GM19328 (cell line): ENCODE measurements at regions not wholly inside any gene's neighbourhood (a gene's known extent, or its start where the extent isn't known, plus 50 kb on each side); places are given as distances from the start of the nearest gene placed in this dataset.

Experiments used
- ATAC-seq: cut with Tn5 transposase; IDR thresholded peaks from one replicate; pipeline ENCODE4 v1.9.1; 2021; ENCODE audit warnings: mild to moderate bottlenecking, moderate library complexity; ENCODE audit not compliant: unreplicated experiment

DNA sequence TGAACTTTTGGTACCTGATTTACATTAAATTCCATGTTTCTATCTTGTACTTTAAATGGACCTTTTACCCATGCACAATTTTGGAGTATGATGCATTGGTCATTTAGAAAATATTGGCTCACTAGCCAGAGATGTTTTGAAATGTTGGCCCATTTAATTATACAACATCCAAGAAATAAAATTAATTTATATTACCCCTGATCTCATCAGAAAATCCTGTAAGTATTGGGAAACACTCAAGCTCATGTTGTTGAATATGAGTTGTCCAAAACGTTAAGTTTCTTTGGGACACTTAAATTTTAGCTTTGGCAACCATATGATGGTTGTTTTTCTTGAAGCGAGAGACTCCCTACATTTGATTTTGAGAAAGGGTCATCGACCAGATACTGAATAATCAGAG is 492.7 kb downstream of the RPS24 start:
- ATAC-seq, result no peak

DNA sequence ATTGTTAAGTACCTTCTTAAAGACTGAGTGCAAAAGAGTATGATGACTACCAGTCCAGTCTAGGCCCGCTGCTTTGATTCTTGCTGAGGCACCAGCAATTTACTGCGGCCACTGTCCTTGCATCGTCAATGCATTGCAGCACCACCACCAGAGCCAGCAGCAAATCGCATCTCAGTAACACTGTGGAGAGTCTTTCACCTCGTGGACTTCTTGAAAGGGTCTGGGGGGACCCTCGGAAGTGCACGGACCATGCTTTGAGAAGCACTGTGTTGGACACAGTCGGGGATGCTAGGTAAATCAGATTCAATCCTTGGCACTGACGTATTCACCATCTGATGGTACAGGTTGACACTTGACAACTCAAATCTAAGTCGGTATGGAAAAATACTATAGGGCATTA is 493.6 kb downstream of the RPS24 start:
- no peak for ATAC-seq

DNA sequence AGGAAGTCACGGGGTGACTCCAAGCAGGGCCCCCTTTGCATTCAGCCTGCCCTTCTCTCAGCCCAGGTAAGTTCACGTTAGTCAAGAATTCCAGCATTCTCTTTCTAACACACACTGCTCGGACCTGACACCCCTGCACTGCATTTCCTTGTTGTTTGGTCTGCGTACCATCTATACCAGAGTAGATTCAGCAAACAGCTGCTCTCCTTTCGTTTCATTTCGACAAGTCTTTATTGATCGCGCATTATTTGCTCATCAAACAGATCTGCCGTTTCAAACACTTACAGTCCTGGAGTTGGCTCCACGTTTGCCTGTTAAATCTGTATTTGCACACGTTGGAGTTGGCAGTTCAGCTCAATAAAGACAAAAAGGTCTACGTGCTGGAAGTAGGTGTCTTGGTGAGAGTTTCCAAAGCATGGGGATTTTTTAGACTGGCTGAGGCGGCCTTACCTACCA is 495.1 kb downstream of the RPS24 start:
- no peak for ATAC-seq

DNA sequence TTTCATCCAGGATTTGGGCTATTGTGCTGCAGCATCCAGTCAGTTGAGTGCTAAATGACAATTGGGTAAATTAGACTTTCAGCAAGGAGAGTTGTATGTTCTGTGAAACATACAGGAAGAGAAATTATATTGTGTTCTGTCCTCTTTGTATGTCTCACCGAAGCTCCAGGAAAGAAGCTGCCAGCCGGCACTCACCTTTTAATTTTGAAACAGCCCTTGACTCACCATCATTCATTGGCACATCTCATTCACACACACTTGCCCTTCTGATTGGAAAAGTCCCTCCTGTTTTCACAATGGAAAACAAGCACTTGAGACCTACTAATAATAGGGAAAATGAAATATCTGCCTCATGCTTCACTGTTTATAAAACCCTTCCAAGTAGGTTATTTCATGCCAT is 495.6 kb downstream of the RPS24 start:
- no peak for ATAC-seq

DNA sequence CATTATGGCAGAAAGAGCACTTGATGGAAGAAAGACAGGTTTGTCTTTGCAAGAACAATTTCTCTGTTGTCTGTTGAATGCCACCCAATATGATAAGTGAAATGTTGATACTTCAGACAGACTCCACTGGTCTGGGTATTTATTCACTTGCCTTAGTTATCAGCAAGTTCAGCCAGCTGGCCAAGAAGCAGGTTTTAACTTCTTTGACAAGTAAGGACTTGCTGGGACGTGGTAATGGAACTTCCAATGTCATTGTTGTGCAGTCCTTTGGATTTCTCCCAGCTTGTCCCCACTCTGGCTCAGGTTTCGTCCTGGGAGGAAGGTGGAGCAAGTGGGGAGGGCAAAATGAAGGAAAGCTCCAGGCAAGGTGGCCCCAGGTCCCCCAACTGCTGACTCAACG is 497.4 kb downstream of the RPS24 start:
- ATAC-seq, result no peak

DNA sequence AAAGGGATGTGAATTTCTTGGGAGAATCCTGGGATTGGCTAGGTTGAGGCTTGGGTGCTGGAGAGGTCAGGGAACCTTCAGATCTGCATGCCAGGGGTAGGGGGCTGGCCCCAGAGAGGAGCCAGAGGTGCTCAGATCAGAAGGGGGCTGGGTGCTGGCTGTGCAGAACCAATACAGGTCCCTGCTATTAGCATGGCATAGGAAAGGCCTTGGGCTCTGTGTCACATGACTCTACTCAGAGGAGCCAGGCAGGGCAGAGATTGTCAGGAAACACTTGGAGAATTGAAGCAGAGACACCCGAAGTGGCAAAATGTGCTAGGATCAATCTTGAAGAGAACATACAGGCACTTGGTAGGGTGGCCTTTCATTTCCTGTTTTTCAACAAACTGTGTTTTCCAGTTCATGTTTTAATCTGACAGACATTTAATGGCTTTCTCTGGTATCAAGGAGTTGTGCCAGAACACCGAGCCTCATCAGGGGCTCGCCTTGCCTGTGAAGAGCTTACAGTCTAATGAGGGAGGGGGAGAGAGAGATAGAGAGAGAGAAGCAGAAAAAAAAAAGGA is 498.9 kb downstream of the RPS24 start:
- no peak for ATAC-seq

DNA sequence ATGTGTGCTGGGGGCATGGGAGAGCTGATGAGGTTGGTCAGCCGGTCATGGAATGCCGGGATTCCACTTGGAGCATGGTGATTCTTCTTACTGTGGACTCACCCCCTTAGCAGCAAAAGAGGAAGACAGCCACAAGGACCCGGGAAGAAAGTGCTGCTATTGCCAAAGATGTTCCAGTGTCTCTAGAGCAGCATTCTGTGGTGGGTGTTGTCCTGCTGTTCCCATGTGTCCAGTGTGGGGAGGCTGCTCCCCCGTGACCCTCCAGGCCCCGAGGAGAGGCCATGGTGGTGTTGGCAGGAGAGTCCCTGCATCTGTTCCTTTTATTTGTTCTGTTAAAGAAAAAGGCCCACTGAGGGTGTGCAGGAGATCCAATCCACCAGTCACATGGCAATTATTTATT is 499.4 kb downstream of the RPS24 start:
- ATAC-seq, result no peak

DNA sequence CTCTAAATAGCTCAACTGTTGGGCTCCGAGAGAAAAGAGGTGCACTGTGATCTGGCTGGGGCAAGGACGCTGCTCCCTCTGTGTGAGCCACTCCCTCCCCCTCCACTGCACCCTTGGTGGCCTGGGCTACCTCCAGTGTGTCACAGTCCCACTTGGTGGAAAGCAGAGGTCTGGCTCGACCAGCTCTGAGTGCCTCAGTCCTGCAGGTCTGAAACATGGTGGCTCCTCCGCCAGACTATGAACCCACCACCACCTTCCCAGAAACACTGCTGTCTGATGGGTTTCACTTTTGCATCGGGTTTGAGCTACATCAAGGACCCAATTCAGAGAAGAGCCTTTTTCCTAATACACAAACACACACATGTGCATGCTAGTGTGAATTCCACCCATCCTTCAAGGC is 500.1 kb downstream of the RPS24 start:
- no peak for ATAC-seq

DNA sequence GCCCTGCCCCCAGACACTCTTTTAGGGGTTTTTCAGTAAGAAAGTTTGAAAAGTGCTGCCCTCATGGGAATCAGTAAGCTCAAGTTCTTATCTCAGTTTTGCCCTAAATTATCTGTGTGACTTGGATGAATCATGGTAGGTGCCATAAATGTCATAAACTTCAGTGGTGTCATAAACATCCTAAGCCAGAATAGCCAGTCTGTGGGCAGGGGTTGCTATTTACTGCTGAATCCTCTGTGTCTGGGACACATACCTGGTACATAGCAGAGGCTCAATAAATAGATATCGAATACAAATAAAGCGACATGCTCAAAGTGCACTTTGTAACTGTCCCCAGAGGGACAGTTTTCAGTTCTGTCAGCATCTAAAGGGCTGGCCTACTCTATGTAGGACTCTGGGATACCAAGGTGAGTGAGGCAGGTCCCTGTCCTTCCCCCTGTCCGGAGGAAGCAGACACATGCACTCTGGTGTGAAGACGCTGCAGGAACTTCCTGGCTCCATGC is 502.1 kb downstream of the RPS24 start:
- ATAC-seq, result no peak

DNA sequence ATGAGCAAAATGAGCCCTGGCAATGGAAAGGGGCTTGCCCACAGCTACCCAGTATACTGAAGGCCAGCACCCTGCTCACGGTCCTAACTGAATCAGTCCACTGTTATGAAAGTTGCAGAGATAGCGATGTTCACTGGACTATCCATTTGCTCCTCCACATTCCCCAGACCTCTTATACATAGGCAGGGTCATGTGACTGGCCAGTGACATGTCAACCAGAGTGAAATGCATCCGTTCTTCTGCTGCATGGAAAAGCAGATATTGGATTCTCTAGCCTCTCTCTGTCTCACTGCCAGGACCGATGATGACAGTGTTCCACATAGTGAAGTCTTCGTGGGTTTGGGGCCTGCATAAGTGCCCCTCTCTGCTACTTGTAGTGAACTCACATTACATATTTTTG is 503.4 kb downstream of the RPS24 start:
- ATAC-seq, result no peak

DNA sequence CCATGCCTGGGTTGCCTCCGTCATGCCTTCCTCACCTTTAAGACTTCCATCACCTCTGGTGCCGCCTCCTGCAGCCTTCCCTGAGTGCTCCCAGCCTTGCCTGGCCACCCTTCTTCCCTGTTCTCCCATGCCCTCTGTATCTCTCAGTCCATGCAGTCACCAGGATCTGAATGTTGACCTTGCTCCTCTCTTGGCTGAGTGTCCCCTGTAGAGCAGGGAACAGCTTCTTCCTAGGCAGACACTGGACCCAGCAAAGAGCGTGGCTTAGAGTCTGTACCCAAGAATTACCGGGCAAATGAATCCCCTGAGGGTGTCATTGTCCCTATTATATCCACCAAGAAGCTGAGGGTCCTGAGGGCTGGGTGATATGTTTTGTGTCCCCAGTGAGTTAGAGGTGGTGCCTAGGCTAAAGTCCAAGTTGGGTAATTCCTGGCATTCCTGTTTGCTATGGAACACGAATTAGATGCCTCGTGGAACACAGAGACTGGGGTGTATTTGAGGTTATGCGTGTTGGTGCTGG is 505.6 kb downstream of the RPS24 start:
- no peak for ATAC-seq

DNA sequence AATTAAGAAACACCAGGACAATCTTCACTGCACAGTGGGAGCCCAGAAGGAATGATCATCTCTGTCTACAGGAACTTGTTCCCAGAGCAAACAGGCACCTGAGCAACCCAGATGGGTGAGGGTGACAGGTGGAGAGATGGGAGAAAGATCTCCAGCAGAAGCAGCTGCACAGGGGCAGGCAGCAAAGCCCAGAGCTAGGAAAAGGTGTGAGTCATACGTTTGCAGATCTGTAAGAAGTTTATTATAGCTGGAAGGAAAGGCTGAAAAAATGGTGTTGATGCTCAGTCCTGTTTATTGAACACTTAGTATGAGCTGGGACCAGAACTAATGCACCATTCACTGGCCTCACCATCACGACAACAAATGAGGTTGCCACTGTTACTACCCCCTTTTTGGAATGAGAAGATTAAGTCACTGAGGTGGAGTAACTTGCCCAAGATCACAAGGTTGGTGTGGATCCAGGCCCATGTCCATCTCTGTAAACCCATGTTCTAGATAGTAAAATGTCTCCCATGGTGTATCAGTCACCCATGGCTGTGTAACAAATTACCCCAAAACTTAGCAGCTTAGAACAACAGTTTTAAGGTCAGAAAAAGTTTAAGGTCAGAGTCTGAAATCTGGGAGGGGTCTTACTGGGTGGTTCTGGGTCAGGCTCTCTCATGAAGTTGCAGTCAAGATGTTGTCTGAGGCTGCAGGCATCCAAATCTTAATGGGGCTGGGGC is 506.9 kb downstream of the RPS24 start:
- no peak for ATAC-seq

DNA sequence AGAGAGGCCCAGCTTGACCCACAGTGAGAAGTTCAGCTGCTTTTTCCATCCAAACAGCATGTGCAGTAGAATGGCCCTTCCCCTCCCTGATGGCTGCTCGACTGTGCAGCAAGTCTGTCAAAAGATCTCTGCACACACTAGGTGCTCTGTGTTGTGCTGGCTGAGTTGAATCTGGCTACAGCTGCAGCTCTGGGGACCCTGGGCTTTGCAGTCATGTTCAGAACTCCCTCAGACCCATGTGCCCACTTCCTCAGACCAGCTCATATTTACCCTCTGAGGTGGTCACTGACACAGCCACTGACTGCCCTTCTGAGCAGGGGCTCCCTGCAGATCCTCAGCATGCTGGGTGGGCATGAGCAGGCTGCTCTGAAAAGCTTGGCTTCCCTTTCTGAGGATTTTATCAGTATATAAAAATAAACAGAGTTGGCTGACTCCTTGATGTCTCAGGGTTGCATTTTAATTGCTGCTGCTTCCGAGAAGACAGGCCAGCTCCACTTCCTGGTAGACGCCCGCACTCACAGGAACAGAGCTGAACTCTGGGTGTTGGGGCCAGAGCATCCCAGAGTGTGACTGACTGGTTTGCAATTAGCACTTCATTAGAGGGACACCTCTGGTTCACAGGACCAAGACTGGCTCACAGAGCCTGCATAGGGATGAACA is 507.9 kb downstream of the RPS24 start:
- ATAC-seq, result no peak

DNA sequence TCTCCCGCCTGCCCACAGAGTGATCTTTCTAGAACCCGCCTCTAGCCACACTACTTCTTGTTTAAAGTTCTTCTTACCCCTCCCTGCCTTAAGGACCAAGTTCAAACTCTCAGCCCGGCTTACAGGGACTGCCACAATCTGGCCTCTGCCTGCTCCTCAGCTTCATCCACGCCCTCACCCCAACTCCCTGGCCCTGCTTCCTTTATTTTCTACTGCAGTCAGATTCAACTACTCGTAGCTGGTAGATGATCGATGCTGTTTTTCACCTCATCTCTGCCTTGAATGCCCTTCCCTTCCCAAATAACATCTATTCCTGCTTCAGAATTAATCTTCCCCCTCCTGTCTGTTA is 508.5 kb downstream of the RPS24 start:
- no peak for ATAC-seq

DNA sequence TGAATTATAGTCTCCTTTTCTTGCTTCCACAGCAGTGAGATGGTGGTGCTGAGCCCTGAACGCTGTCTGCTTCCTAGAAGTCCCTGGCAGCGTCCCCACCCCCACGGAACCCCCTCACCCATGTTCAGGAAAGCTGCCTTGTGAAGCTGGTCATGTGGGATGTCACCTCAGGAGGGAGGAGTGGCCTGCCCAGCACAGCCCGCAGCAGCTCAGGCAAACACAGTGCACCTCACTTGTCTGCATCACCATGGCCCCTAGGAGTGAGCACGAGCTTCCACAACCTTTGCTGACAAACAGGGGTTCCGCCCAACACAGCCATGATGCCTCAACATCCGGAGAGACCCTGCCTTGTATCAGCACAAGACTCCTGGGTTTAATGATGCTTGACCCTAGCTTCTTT is 508.9 kb downstream of the RPS24 start:
- no peak for ATAC-seq

DNA sequence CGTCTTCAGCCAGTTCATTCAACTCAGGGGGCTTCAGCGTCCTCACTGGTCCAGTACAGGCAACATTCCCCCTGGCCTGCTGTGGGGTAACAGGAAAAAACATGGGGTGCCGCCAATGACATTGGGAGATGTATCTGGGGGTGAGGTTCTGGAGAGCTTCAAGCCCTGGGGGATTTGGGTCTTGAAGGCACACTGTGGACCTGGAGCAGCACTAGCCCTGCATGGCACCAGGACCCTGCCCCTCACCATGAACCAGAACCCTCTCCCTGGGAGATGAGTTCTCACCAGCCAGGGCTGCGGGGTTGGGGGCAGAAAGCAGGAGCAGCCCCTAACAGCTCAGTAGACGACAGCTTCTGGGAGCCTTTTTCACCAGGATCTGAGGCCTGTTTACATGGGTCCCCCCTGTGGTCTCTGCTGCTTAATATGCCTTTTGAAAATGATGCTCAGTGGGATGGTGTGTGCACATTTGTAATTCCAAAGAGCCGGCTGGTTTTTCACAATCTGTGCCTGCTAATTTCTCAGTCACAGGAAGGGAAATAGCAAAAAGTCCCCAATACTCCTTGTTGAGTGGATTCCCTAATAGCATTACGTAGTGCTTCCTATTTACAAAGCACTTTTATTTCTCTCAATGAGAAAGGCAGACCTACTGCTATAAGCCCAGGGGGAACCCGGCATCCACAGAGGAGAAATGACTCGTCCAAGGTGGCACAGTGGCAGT is 509.5 kb downstream of the RPS24 start:
- no peak for ATAC-seq

DNA sequence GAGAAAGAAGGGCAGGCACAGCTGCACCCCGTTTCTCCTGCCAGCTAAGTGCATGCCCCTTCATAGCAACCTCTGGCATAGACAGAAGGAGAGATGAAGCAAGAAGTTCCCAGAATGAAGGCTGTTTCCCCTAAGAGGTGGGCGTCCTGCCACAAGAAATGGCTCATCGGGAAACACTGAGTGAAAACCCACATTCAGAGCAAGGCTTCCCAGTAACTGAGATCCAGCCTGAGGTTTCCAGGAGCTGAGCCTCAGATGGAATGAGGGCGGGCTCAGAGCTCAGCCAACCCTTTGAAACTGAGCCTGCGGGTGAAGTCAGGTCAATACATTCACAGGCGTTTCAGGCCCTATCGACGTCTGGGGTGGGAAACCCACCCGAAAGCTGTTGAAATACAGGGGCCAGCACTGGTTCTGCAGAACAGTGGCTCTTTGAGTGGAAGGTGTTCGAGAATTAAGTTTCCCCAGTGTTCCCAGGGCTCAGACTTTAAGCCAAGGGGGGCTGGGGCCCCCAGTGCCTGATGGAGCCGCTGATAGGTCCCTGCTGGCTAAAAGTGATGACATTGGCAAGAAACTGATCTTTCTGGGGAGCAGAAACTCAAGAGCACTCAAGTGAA is 510.2 kb downstream of the RPS24 start:
- ATAC-seq, result no peak

DNA sequence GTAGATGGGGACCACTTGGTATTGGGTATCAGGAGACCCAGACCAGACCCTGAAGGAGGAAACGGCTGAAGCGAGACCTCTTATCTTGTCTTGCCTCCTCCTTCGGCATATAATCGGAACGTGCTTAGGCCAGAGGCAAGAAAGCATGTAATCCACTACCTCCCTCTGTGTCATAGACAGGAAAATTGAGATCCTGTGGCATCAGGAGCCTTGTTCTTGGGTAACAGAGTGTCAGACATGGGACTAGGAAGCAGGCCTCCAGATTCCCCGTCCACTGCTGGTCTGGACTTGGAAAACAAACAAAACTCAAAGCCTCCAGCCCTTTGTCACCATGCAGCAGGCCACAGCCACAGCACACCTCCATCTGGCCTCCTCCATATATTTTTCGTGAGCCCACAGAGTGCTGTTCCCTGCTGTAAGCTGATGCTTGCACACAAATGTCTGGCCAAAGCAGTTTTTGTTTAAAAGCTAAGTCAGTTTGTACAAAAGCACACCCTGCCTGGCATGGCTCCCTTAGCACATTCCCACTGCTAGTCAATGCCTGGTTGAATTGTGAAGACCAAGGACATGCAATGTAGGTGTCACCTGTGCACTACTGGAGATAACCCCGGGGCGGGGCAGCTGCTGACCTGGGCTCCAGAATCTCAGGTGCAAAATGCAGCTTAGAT is 510.9 kb downstream of the RPS24 start:
- ATAC-seq, result no peak

DNA sequence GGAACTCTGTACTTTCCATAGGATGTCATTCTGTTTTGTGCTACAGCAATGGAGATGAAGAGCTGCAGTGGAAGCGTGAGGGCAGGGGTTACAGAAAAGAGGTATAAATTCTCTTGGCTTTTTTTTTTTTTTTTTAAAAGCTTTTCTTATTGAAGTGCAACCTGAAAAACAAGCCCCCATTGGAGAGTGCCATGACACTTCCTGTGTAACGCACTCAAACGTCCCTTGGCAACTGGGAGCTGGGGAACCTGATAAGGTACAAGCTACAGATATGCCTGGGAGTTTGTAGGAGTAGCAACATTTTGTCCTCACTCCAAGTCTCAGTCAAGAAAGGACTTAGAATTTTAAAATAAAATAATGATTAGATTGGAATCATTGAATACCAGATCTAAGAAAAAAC is 512.1 kb downstream of the RPS24 start:
- no peak for ATAC-seq

DNA sequence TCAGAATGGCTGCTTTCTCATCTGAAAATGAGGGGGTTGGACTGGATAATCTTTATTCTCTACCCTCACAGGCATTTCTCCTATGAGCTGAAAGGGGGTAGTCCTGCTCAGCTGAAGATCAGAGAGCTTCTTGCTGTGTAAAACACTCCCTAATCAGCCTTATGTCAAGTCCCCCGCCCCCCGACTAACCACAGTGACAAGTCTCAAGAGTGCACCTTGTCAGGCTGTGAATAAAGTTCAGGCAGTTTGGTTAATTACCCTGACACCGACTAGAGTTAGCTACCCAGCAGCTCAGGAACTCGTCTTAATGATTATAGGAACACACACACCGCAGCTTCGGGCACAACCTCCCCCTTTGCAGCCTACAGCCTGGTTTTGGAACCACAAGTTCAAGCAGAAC is 513.7 kb downstream of the RPS24 start:
- no peak for ATAC-seq

DNA sequence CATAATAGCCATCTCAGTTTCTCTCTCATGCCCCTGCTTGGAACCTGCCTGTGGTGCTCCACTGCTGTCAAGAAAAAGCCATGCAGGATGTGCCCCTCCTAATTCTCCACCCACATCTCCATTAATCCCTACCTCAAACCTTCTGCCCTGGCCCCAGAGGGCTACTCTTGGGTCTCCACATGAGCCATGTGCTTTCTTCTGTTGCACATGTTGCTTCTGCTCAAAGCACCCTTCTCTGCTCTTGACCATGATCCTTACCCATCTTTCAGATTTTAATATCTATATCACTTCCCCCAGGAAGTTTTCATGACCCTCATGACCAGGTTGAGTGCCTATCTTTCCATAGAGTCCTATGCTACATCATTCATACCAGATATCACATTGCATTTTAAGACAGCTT is 514.2 kb downstream of the RPS24 start:
- ATAC-seq, result no peak
